ENCODE measurements at regions not wholly inside any gene's neighbourhood (a gene's known extent, or its start where the extent isn't known, plus 50 kb on each side); places are given as distances from the start of the nearest gene placed in this dataset.

DNA sequence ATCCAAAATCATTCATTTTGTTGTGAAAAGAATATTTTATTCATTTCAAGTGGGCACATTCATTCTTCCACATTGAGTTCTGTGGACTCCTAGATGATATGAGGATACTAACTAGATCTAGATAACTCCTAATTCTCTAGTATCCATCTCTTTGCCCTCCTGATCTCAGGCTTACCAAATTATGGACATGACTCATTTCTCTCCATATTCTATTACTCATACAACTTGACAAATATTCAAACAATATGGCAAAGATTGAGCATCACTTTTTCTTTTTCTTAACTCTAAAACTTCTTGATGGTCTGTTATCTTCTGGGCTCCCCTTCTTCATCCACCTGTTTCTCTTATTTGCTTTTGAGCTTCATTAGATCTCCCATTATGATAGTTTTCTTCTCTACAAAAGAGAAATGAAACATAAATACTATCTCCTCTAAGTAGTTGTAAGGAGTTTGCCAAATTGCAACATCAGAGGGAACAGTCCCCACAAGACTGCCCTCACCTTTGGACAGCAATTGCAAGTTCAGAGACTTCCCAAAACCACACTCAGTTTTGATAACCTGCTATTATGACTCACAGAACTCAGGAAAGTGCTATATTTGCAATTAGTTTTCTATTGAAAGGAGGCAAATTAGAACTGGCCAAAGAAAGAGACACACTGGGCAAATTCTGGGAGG, 422.9 kb downstream of the SPRY1 start:
- TF ChIP-seq ZNF121 (CRISPR knock-in tag; IDR thresholded peaks at IDR 0.05) (no peak), SOX15 (CRISPR knock-in tag; IDR thresholded peaks at IDR 0.05) (no peak), NR3C1 (CRISPR knock-in tag; conservative IDR thresholded peaks at IDR 0.05; ENCODE audit: low read depth) (no peak), TP53 (CRISPR knock-in tag; IDR thresholded peaks at IDR 0.05) (no peak), KAT7 (CRISPR knock-in tag; IDR thresholded peaks at IDR 0.05; ENCODE audit: borderline replicate concordance) (no peak), NFE2L1 (CRISPR knock-in tag; IDR thresholded peaks at IDR 0.05) (no peak), ESRRA (CRISPR knock-in tag; IDR thresholded peaks at IDR 0.05; ENCODE audit: borderline replicate concordance) (no peak)
- TF ChIP-seq, protein P1, sequence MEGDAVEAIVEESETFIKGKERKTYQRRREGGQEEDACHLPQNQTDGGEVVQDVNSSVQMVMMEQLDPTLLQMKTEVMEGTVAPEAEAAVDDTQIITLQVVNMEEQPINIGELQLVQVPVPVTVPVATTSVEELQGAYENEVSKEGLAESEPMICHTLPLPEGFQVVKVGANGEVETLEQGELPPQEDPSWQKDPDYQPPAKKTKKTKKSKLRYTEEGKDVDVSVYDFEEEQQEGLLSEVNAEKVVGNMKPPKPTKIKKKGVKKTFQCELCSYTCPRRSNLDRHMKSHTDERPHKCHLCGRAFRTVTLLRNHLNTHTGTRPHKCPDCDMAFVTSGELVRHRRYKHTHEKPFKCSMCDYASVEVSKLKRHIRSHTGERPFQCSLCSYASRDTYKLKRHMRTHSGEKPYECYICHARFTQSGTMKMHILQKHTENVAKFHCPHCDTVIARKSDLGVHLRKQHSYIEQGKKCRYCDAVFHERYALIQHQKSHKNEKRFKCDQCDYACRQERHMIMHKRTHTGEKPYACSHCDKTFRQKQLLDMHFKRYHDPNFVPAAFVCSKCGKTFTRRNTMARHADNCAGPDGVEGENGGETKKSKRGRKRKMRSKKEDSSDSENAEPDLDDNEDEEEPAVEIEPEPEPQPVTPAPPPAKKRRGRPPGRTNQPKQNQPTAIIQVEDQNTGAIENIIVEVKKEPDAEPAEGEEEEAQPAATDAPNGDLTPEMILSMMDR (IDR thresholded peaks at IDR 0.05): no peak
- TF ChIP-seq, protein P2, sequence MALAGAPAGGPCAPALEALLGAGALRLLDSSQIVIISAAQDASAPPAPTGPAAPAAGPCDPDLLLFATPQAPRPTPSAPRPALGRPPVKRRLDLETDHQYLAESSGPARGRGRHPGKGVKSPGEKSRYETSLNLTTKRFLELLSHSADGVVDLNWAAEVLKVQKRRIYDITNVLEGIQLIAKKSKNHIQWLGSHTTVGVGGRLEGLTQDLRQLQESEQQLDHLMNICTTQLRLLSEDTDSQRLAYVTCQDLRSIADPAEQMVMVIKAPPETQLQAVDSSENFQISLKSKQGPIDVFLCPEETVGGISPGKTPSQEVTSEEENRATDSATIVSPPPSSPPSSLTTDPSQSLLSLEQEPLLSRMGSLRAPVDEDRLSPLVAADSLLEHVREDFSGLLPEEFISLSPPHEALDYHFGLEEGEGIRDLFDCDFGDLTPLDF (CRISPR knock-in tag; IDR thresholded peaks at IDR 0.05): no peak
- TF ChIP-seq, protein P3, sequence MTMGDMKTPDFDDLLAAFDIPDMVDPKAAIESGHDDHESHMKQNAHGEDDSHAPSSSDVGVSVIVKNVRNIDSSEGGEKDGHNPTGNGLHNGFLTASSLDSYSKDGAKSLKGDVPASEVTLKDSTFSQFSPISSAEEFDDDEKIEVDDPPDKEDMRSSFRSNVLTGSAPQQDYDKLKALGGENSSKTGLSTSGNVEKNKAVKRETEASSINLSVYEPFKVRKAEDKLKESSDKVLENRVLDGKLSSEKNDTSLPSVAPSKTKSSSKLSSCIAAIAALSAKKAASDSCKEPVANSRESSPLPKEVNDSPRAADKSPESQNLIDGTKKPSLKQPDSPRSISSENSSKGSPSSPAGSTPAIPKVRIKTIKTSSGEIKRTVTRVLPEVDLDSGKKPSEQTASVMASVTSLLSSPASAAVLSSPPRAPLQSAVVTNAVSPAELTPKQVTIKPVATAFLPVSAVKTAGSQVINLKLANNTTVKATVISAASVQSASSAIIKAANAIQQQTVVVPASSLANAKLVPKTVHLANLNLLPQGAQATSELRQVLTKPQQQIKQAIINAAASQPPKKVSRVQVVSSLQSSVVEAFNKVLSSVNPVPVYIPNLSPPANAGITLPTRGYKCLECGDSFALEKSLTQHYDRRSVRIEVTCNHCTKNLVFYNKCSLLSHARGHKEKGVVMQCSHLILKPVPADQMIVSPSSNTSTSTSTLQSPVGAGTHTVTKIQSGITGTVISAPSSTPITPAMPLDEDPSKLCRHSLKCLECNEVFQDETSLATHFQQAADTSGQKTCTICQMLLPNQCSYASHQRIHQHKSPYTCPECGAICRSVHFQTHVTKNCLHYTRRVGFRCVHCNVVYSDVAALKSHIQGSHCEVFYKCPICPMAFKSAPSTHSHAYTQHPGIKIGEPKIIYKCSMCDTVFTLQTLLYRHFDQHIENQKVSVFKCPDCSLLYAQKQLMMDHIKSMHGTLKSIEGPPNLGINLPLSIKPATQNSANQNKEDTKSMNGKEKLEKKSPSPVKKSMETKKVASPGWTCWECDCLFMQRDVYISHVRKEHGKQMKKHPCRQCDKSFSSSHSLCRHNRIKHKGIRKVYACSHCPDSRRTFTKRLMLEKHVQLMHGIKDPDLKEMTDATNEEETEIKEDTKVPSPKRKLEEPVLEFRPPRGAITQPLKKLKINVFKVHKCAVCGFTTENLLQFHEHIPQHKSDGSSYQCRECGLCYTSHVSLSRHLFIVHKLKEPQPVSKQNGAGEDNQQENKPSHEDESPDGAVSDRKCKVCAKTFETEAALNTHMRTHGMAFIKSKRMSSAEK (CRISPR knock-in tag; IDR thresholded peaks at IDR 0.05; ENCODE audit: borderline replicate concordance): no peak
- TF ChIP-seq, protein P4, sequence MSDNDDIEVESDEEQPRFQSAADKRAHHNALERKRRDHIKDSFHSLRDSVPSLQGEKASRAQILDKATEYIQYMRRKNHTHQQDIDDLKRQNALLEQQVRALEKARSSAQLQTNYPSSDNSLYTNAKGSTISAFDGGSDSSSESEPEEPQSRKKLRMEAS (CRISPR knock-in tag; IDR thresholded peaks at IDR 0.05): no peak
- TF ChIP-seq, protein P5, sequence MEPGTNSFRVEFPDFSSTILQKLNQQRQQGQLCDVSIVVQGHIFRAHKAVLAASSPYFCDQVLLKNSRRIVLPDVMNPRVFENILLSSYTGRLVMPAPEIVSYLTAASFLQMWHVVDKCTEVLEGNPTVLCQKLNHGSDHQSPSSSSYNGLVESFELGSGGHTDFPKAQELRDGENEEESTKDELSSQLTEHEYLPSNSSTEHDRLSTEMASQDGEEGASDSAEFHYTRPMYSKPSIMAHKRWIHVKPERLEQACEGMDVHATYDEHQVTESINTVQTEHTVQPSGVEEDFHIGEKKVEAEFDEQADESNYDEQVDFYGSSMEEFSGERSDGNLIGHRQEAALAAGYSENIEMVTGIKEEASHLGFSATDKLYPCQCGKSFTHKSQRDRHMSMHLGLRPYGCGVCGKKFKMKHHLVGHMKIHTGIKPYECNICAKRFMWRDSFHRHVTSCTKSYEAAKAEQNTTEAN (CRISPR knock-in tag; IDR thresholded peaks at IDR 0.05): no peak
- TF ChIP-seq, protein P6, sequence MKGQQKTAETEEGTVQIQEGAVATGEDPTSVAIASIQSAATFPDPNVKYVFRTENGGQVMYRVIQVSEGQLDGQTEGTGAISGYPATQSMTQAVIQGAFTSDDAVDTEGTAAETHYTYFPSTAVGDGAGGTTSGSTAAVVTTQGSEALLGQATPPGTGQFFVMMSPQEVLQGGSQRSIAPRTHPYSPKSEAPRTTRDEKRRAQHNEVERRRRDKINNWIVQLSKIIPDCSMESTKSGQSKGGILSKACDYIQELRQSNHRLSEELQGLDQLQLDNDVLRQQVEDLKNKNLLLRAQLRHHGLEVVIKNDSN (CRISPR knock-in tag; IDR thresholded peaks at IDR 0.05): no peak
- TF ChIP-seq, protein P7, sequence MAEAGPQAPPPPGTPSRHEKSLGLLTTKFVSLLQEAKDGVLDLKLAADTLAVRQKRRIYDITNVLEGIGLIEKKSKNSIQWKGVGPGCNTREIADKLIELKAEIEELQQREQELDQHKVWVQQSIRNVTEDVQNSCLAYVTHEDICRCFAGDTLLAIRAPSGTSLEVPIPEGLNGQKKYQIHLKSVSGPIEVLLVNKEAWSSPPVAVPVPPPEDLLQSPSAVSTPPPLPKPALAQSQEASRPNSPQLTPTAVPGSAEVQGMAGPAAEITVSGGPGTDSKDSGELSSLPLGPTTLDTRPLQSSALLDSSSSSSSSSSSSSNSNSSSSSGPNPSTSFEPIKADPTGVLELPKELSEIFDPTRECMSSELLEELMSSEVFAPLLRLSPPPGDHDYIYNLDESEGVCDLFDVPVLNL (CRISPR knock-in tag; IDR thresholded peaks at IDR 0.05; ENCODE audit: borderline replicate concordance, low read depth): no peak

Data from WTC11 (cell line).